HCT116 (cell line): ENCODE measurements at regions not wholly inside any gene's neighbourhood (a gene's known extent, or its start where the extent isn't known, plus 50 kb on each side); places are given as distances from the start of the nearest gene placed in this dataset.

Experiments
- ATAC-seq: fragments of 200-7000 bp; cut with Tn5 transposase; 2 replicates; pipeline ENCODE4 v1.9.1; 2020; ENCODE audit warnings: mild to moderate bottlenecking, moderate library complexity
- BruUV-seq: library from RNA; stranded (reverse); fragments of 400-500 nt; replicated peaks from 2 replicates; lab custom pipeline; 2021; lab: Mats Ljungman, UMichigan
- CTCF ChIA-PET: fragments of 300-600 bp; sonication (Branson Sonifier 250); formaldehyde crosslinking; loops from one replicate; lab custom pipeline; 2021; ENCODE audit warnings: antibody characterized with exemption; lab: Charles Lee
- POLR2A ChIA-PET: fragments of 300-600, 350-600 bp; sonication (Branson Sonifier 250); formaldehyde crosslinking; loops from one replicate; lab custom pipeline; 2021; ENCODE audit warnings: antibody characterized with exemption; lab: Charles Lee
- RAD21 ChIA-PET, 2 experiments: fragments of 300-600 bp; sonication (Branson Sonifier 250); formaldehyde crosslinking; loops; one replicate each; lab custom pipeline; 2023; ENCODE audit warnings: low total read pairs in 2 of 2; ENCODE audit not compliant: uncharacterized antibody in 2 of 2, unreplicated experiment in 2 of 2, low non-redundant PET in 1 of 2; lab: Charles Lee
- DNase-seq: peaks from one replicate; pipeline ENCODE4 v3.0.0-alpha.2; 2010; ENCODE audit warnings: low read depth, low spot score
- H2AFZ ChIP-seq: fragments of 200-600 bp; shearing (Covaris generic), sonication (generic); 2 replicates; pipeline ENCODE4 v1.6.1; 2017; ENCODE audit warnings: low read depth, mixed run types, mixed read lengths, antibody characterized with exemption, low read length; ENCODE audit not compliant: poor library complexity, severe bottlenecking
- H3K27ac ChIP-seq: 2 replicates; pipeline ENCODE4 v1.5.1; 2012; ENCODE audit warnings: low read depth, low read length
- H3K27me3 ChIP-seq: fragments of 200-600 bp; sonication (generic); 2 replicates; pipeline ENCODE4 v1.6.1; 2016; ENCODE audit warnings: mixed run types, low read length, mixed read lengths; ENCODE audit not compliant: insufficient read depth
- H3K36me3 ChIP-seq, 2 experiments: fragments of 200-500 bp in 1 of 2; fragments of 200-600 bp in 1 of 2; sonication (Bioruptor generic) in 1 of 2; sonication (generic) in 1 of 2; 2 replicates each; pipeline versions ENCODE4 v1.5.1 to v1.6.1; 2014 to 2016; ENCODE audit warnings: low read length in 2 of 2, inconsistent platforms in 1 of 2, mixed read lengths in 1 of 2, mixed run types in 1 of 2; ENCODE audit not compliant: insufficient read depth in 2 of 2, control insufficient read depth in 1 of 2
- H3K4me1 ChIP-seq, 2 experiments: fragments of 200-600 bp in 1 of 2; sonication (generic) in 1 of 2; 2 replicates each; pipeline versions ENCODE4 v1.5.1 to v1.6.1; 2012 to 2017; ENCODE audit warnings: low read length in 2 of 2, inconsistent platforms in 1 of 2, mild to moderate bottlenecking in 1 of 2, mixed read lengths in 1 of 2, mixed run types in 1 of 2, moderate library complexity in 1 of 2; ENCODE audit not compliant: insufficient read depth in 2 of 2, control insufficient read depth in 1 of 2
- H3K4me2 ChIP-seq: fragments of 200-600 bp; sonication (generic); 2 replicates; pipeline ENCODE4 v1.6.1; 2017; ENCODE audit warnings: mixed run types, low read length, mixed read lengths
- H3K4me3 ChIP-seq, 2 experiments: fragments of 200-600 bp in 1 of 2; sonication (generic) in 1 of 2; replicated peaks in 1 of 2; 2 replicates each; pipeline ENCODE4 v1.5.1; 2011 to 2016; ENCODE audit warnings: low read length in 2 of 2, control low read depth in 1 of 2, low read depth in 1 of 2, mild to moderate bottlenecking in 1 of 2, mixed read lengths in 1 of 2, mixed run types in 1 of 2
- H3K79me2 ChIP-seq: fragments of 200-600 bp; sonication (generic); 2 replicates; pipeline ENCODE4 v1.6.1; 2017; ENCODE audit warnings: mild to moderate bottlenecking, mixed run types, low read length, moderate library complexity, mixed read lengths; ENCODE audit not compliant: insufficient read depth
- H3K9ac ChIP-seq: fragments of 200-600 bp; sonication (generic); 2 replicates; pipeline ENCODE4 v1.6.1; 2016; ENCODE audit warnings: low read length, mixed read lengths
- H3K9me2 ChIP-seq: fragments of 200-600 bp; sonication (generic), shearing (Covaris generic); 2 replicates; pipeline ENCODE4 v1.6.1; 2017; ENCODE audit warnings: mixed run types, mild to moderate bottlenecking, moderate library complexity; ENCODE audit not compliant: insufficient read depth
- H3K9me3 ChIP-seq, 2 experiments: fragments of 200-500 bp in 1 of 2; fragments of 200-600 bp in 1 of 2; sonication (Bioruptor generic) in 1 of 2; sonication (generic) in 1 of 2; 2 replicates each; pipeline ENCODE4 v1.6.1; 2014 to 2017; ENCODE audit warnings: low read length in 2 of 2, mixed read lengths in 2 of 2, inconsistent platforms in 1 of 2, low read depth in 1 of 2, mild to moderate bottlenecking in 1 of 2, mixed run types in 1 of 2, moderate library complexity in 1 of 2; ENCODE audit not compliant: control insufficient read depth in 1 of 2, insufficient read depth in 1 of 2
- H4K20me1 ChIP-seq: fragments of 200-600 bp; sonication (generic), shearing (Covaris generic); 2 replicates; pipeline ENCODE4 v1.6.1; 2017; ENCODE audit warnings: mixed run types, mild to moderate bottlenecking, moderate library complexity; ENCODE audit not compliant: insufficient read depth
- CEBPB ChIP-seq: IDR thresholded peaks from 2 replicates; pipeline ENCODE4 v1.6.1; 2012; ENCODE audit warnings: low read depth
- EGR1 ChIP-seq: IDR thresholded peaks from 2 replicates; pipeline ENCODE4 v1.6.1; 2012; ENCODE audit warnings: low read depth
- ELF1 ChIP-seq: IDR thresholded peaks from 2 replicates; pipeline ENCODE4 v1.6.1; 2012; ENCODE audit warnings: low read depth, borderline replicate concordance
- EZH2 ChIP-seq: fragments of 200-600 bp; sonication (generic); IDR thresholded peaks from 2 replicates; pipeline ENCODE4 v1.6.1; 2017; ENCODE audit warnings: antibody characterized with exemption, mixed run types
- EZH2phosphoT487 ChIP-seq: fragments of 200-600 bp; IDR thresholded peaks from 2 replicates; pipeline ENCODE4 v1.6.1; 2018; ENCODE audit warnings: antibody characterized with exemption, borderline replicate concordance
- FOSL1 ChIP-seq: IDR thresholded peaks from 2 replicates; pipeline ENCODE4 v1.6.1; 2012; ENCODE audit warnings: low read depth
- JUND ChIP-seq: IDR thresholded peaks from 2 replicates; pipeline ENCODE4 v1.6.1; 2012
- POLR2AphosphoS5 ChIP-seq: IDR thresholded peaks from 2 replicates; pipeline ENCODE4 v1.6.1; 2011; ENCODE audit warnings: mild to moderate bottlenecking, low read depth, low read length, moderate library complexity
- REST ChIP-seq: IDR thresholded peaks from 2 replicates; pipeline ENCODE4 v1.6.1; 2012; ENCODE audit warnings: low read depth
- SIN3A ChIP-seq: IDR thresholded peaks from 2 replicates; pipeline ENCODE4 v1.6.1; 2012; ENCODE audit warnings: low read depth
- SP1 ChIP-seq: IDR thresholded peaks from 2 replicates; pipeline ENCODE4 v1.6.1; 2012; ENCODE audit warnings: low read depth
- YY1 ChIP-seq: IDR thresholded peaks from 2 replicates; pipeline ENCODE4 v1.6.1; 2011; ENCODE audit warnings: low read length, low read depth, moderate library complexity, mild to moderate bottlenecking; ENCODE audit not compliant: insufficient replicate concordance; ENCODE audit errors: extremely low read depth
- ZNF274 ChIP-seq: fragments of 200-500 bp; sonication (Bioruptor generic); IDR thresholded peaks from 2 replicates; pipeline ENCODE4 v1.6.1; 2014; ENCODE audit warnings: mild to moderate bottlenecking, low read depth, low read length, inconsistent platforms
- intact Hi-C: fragments of 100-400 bp; cut with micrococcal nuclease; formaldehyde crosslinking; loops from 2 replicates; pipeline ENCODE4 v1.10.0; 2022
- TF ChIP-seq, protein P1 (sequence below): IDR thresholded peaks from 2 replicates; pipeline ENCODE4 v1.6.1; 2011; ENCODE audit warnings: mild to moderate bottlenecking, low read length, moderate library complexity; ENCODE audit not compliant: insufficient replicate concordance; ENCODE audit errors: extremely low read depth
- TF ChIP-seq, protein P2 (sequence below): IDR thresholded peaks from 2 replicates; pipeline ENCODE4 v1.6.1; 2012

GRCh38 chr5:172548311-172548731, 92.7 kb upstream of the NEURL1B start:
- no peak overlapping the region for H3K27ac ChIP-seq
- RAD21 ChIA-PET = no interaction called here
- no peaks in the 10 kb centered on the region for H3K79me2 ChIP-seq
- H3K36me3 ChIP-seq = no peaks in the 10 kb centered on the region
- no peak for DNase-seq
- no peak overlapping the region for H3K4me3 ChIP-seq
- BruUV-seq = no TSS peak
- ATAC-seq = no peak
- peaks cover 6% of the 10 kb centered on the region; the same call in 1 of the 2 replicates for H3K27me3 ChIP-seq
- H2AFZ ChIP-seq = no peak overlapping the region
- no peaks in the 10 kb centered on the region for H4K20me1 ChIP-seq
- H3K9me3 ChIP-seq = no peaks in the 10 kb centered on the region
- CTCF ChIA-PET = no interaction called here
- POLR2A ChIA-PET = no interaction called here
- intact Hi-C loops = no loop called here
- H3K4me2 ChIP-seq = no peak overlapping the region
- no peaks in the 10 kb centered on the region for H3K9me2 ChIP-seq
- no peaks in the 10 kb centered on the region for H3K4me1 ChIP-seq
- TF ChIP-seq SIN3A (no peak), ELF1 (no peak), EGR1 (no peak), POLR2AphosphoS5 (no peak), EZH2 (no peak), REST (no peak), EZH2phosphoT487 (no peak), CEBPB (no peak), SP1 (no peak), YY1 (no peak), ZNF274 (no peak), FOSL1 (no peak), JUND (no peak)
- TF ChIP-seq, protein P1, sequence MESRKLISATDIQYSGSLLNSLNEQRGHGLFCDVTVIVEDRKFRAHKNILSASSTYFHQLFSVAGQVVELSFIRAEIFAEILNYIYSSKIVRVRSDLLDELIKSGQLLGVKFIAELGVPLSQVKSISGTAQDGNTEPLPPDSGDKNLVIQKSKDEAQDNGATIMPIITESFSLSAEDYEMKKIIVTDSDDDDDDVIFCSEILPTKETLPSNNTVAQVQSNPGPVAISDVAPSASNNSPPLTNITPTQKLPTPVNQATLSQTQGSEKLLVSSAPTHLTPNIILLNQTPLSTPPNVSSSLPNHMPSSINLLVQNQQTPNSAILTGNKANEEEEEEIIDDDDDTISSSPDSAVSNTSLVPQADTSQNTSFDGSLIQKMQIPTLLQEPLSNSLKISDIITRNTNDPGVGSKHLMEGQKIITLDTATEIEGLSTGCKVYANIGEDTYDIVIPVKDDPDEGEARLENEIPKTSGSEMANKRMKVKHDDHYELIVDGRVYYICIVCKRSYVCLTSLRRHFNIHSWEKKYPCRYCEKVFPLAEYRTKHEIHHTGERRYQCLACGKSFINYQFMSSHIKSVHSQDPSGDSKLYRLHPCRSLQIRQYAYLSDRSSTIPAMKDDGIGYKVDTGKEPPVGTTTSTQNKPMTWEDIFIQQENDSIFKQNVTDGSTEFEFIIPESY = no peak
- TF ChIP-seq, protein P2, sequence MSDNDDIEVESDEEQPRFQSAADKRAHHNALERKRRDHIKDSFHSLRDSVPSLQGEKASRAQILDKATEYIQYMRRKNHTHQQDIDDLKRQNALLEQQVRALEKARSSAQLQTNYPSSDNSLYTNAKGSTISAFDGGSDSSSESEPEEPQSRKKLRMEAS = no peak
- no peak overlapping the region for H3K9ac ChIP-seq
